Stimulated activated CD4-positive, alpha-beta T cell treated with anti-CD3 and anti-CD28 coated beads, TNF-alpha, amount 100 ng/mL, for 1 hour (primary cell): ENCODE measurements at regions not wholly inside any gene's neighbourhood (a gene's known extent, or its start where the extent isn't known, plus 50 kb on each side); places are given as distances from the start of the nearest gene placed in this dataset.
"Not testable (repeated sequence)": the region's sequence is repeated elsewhere in the genome, so short reads cannot be mapped to it uniquely, and the experiment has no call there.

Experiments
- DNase-seq, 3 donors: peaks; one replicate each; pipeline ENCODE4 v3.0.0-alpha.2; 2020; ENCODE audit warnings: low read depth in 3 of 3, low spot score in 1 of 3

- no peak for DNase-seq
These were observed 1000.3 kb downstream of the BRD1 start for GRCh38 chr22:48827268-48827846.

DNA sequence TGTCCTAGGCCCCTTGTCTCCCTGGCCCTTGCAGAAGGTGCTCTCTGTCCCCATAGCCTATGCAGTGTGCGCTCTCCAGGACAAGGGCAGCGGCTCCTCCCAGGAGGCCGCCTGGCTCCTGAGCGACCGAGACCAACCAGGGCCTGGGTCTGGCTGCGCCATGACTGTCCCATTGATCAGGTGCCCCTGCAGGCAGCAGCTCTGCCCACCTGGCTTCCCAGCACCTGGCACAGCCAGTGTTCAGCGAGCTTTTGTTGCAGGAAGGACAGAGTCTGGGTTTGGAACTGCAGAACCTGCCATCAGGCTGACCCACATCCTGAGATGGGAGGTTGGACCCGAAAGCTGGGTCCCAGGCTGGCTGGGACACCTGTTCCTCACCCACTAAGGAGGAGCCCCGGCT lies 1001.1 kb downstream of the BRD1 start:
- no peak for DNase-seq

GRCh38 chr22:48825802-48826520 lies 1001.7 kb downstream of the BRD1 start:
- DNase-seq = no peak

DNA sequence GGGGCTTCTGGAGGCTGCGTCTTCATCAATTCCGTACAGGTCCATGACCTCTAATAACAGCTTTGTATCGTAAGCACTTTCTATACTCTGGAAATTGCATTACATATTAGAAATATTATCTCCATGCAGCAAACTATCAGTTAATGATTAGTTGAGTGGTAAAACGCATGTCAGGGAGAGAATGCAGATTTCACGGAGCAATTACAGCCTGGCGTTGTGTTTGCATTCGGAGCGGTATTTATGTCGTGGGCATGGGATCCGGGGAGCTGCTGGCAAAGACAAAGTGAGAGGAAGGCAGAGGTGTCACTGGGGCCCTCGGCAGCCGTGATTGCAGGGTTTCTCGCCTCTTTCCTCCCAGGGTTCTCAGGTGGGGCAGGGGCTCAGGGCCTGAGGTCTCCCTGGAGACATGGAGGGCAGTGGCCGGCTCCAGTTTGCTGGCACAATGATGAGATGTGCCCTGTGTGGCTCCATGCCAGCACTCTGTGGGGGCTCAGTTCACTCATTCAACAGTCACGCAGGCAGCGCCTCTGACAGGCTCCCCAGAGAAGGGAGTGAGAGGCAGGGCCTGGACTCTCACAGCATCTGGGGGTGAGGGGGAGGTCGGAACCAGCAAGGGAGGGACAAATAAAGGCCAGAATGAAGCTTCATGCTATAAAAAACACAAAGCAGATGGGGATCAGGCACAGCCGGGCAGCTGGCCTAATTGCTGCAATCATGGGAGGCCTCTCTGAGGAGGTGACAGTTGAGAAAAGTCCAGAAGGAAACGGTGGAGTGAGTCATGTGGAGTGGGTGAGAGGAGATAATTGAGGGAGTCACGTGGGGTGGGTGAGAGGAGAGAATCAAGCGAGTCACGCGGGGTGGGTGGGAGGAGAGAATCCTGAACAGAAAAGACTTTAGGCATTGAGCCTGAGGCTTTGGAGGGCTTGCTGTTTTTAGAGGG lies 1002.7 kb downstream of the BRD1 start:
- DNase-seq = no peak

- no peak for DNase-seq
These were observed 1003.7 kb downstream of the BRD1 start for GRCh38 chr22:48823941-48824340.

- no peak for DNase-seq
These were observed 1005.1 kb downstream of the BRD1 start for GRCh38 chr22:48822278-48823233.

- DNase-seq = no peak
These were observed 1005.9 kb downstream of the BRD1 start for GRCh38 chr22:48821727-48822126.

GRCh38 chr22:48821346-48821690 lies 1006.4 kb downstream of the BRD1 start:
- no peak for DNase-seq

DNA sequence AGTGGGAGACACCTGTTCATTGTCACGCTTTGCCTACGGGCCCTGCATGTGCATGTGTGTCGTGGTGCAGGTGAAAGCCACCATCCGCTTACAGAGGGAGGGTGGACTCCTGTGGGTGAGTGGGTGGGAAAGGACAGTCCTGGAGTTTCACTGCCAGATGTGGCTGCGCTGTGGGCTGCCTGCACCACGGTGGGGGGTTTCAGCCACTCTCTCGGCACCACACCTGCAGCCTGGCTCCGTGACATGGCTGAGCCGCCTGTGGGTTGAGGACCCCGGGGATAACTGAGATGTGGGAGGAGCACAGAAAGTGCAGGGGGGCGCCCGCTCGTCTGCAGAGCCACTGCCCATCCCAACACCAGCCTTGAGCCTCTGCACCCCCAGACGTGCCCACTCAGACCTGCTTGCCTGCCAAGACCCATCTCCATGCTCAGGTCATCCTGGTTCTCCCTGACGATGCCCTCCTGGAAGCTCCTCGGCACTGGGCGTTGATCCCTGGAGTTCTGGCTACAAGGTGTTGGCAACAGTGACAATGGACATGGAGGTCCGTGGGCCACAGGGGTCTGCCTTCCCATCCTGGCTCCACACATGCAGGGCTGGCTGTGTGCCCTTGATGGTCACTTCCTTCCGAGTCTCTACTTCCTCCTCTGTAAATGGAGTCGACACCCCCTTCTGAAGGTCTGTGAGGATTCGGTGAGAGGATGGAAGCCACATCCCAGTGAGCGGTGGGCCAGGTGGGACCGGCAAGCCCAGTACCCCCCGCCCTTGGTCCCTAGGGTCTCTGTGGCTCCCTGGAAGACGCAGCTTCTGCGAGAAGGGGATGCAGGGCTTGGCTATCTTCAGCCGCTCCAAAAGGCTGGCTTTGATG lies 1007.0 kb downstream of the BRD1 start:
- no peak for DNase-seq

- no peak for DNase-seq
These were observed 1007.7 kb downstream of the BRD1 start for GRCh38 chr22:48819961-48820360.

DNA sequence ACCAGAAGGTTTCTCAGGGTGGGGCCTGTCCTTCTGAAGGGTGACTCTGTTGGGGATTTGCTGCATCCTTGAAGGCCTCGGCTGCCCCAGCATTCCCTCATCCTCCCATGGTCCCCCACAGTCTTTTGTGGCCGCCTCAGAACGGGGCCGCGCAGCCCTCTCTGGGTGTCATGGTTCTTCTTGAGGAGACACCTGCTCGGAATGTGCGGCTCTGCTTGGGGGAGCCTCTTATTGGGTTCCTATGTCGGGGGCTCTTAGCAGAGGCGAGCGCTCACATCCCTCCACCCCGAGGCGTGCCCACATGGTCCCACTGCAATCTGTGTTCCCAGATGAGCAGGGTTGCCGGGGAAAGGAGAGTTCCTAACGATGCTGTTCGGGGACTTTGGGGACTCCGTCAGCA lies 1008.4 kb downstream of the BRD1 start:
- DNase-seq = no peak

DNA sequence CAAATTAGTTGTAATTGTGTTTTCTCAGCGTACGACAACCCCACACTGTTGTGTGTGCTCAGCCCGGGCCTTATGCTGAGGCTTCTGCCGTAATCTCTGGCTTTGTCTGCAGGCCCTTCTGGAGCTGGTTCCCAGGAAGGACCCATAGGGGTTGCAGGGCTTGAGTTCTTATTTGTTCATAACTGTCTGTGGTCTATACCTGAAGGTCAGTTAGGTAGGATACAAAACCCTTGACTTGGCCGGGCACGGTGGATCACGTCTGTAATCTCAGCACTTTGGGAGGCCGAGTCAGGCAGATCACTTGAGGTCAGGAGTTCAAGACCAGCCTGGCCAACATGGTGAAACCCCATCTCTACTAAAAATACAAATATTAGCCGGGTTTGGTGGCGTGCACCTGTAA lies 1010.2 kb downstream of the BRD1 start:
- not testable (repeated sequence) for DNase-seq

DNA sequence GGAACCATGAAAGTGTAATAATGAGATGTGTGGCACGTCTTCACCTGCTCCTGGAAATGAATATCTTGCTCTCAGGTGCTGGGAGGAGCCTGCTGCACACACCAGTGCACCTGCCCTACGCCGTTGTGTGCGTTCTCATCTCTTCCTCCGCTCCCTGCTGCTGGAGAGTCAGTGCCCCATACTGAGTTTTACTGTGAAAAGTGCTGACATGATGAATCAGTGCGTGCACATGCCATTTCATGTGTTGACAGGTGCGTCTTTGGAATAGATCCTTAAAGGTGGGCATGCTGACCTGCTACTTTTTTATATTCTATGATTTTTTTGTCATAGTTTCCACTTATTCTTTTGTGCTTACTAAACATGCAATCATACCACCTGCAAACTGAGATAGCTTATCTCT lies 1015.8 kb downstream of the BRD1 start:
- no peak for DNase-seq

- no peak for DNase-seq
These were observed 1019.4 kb downstream of the BRD1 start for GRCh38 chr22:48808038-48808960.

- no peak for DNase-seq
These were observed 1020.5 kb downstream of the BRD1 start for GRCh38 chr22:48807155-48807554.

DNA sequence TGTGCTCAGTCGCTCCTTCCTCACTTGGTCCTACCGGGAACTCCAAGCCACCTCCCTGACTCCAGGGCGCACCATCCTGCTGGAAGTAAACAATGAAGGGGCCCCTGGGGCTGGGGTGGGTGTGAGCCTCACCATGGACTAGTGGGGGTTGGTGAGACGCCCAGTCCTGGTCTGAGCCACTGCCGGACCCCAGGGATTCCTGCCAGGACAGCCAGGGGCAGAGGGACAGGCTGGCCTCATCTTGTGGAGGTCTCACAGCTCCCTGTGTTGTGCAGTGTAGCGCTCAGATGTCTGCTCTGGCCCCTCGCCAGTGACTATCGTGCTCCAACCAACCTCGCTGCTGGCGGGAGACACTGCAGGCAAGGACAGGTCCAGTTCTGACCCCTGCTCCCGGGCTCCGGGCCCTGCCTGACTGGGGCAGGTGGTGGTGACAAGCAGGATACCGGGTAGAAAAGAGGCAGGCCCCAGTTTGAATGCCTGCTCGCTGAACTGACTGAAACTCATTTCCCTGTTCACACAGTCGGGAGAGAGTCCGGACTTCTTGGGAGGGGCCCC lies 1021.4 kb downstream of the BRD1 start:
- no peak for DNase-seq

- DNase-seq = no peak
These were observed 1022.2 kb downstream of the BRD1 start for GRCh38 chr22:48805516-48805915.

DNA sequence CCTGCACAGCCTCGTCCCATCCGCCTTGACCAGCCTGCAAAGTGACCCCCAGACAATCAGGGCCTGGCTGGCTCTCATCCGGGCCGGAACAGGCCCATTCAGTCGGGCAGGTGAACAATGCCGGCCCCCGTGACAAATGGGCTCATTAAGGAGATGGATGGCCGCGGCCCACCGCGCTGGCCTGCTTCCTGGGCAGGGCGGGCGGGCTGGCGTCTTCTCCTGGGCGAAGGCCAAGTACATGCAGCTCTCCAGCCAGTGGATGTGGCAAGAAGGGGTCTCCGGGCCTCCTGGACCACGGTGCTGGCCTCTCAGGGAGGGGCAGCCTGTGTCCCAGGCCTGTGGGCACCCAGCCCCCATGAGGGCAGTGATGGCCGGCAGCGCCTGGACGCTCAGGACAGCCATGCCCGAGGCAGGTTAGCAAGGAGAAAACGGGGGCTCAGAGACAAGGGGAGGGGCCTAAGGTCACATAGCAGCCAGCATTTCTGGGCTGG lies 1022.8 kb downstream of the BRD1 start:
- no peak for DNase-seq
